Adrenal gland (tissue), 5 donors: ENCODE measurements at regions not wholly inside any gene's neighbourhood (a gene's known extent, or its start where the extent isn't known, plus 50 kb on each side); places are given as distances from the start of the nearest gene placed in this dataset.

Experiments used
- POLR2A ChIP-seq, 2 donors: fragments of 450-650 bp; IDR thresholded peaks; one replicate each; pipeline ENCODE4 v1.6.1; 2017; ENCODE audit warnings: antibody characterized with exemption in 2 of 2, mild to moderate bottlenecking in 2 of 2, moderate library complexity in 1 of 2
- TF ChIP-seq, protein P1 (sequence below), 6 experiments: fragments of 450-650 bp in 4 of 6; fragments of 200-600 bp in 2 of 6; sonication (generic) in 1 of 6; IDR thresholded peaks; 1 replicate in 5 of 6; 2 replicates in 1 of 6; pipeline versions ENCODE4 v1.5.1 to v1.8.0; 2016 to 2021; ENCODE audit warnings: antibody characterized with exemption in 6 of 6, mild to moderate bottlenecking in 2 of 6, moderate library complexity in 1 of 6
- donor health status: DM: no; HTN: no; CAD: no.

DNA sequence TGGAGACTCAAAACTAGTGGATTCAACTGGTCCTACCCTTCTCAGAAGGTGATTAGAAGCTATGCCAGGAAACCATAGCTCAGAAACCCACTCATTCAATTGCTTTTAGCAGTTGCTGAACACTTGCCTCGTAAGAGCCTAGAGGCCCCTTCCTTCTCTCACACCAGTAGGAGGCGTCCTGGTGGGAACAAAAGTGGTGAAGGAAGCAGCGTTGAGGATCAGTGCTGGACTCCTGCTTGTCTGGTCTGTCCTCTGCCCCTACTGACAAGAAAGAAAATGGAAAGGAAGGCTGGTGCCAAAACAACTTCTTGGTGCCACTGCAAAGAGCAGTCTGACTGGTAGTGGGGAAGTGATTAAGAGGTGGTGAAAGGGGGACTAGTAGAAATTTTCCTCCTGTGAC lies 269.7 kb downstream of the LMO4 start:
- TF ChIP-seq, protein P1, sequence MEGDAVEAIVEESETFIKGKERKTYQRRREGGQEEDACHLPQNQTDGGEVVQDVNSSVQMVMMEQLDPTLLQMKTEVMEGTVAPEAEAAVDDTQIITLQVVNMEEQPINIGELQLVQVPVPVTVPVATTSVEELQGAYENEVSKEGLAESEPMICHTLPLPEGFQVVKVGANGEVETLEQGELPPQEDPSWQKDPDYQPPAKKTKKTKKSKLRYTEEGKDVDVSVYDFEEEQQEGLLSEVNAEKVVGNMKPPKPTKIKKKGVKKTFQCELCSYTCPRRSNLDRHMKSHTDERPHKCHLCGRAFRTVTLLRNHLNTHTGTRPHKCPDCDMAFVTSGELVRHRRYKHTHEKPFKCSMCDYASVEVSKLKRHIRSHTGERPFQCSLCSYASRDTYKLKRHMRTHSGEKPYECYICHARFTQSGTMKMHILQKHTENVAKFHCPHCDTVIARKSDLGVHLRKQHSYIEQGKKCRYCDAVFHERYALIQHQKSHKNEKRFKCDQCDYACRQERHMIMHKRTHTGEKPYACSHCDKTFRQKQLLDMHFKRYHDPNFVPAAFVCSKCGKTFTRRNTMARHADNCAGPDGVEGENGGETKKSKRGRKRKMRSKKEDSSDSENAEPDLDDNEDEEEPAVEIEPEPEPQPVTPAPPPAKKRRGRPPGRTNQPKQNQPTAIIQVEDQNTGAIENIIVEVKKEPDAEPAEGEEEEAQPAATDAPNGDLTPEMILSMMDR (IDR thresholded peaks at IDR 0.05) = no peak
- TF ChIP-seq POLR2A (IDR thresholded peaks at IDR 0.05) = no peak
